CD4-positive, alpha-beta T cell treated with Interferon alpha-2 for 1 hour (primary cell): ENCODE measurements at regions not wholly inside any gene's neighbourhood (a gene's known extent, or its start where the extent isn't known, plus 50 kb on each side); places are given as distances from the start of the nearest gene placed in this dataset.
"Not testable (repeated sequence)": the region's sequence is repeated elsewhere in the genome, so short reads cannot be mapped to it uniquely, and the experiment has no call there.

Experiments
- DNase-seq, 2 donors: peaks; one replicate each; pipeline ENCODE4 v3.0.0-alpha.2; 2020 to 2022

DNA sequence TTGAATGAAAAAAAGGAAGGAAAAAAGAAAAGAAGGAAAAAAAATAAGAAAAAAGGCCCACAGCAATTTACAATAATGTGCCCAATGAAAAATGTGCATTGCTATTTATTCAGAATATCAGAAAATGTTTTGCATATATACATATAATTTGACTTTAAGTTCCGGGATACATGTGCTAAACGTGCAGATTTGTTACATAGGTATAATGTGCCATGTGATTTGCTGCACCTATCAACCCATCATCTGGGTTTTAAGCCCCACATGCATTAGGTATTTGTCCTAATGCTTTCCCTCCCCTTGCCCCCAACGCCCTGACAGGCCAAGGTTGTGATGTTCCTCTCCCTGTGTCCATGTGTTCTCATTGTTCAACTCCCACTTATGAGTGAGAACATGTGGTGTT lies 738.0 kb upstream of the CDH6 start:
- not testable (repeated sequence) for DNase-seq

- DNase-seq: no peak
Measured at GRCh38 chr5:30453168-30453567, 740.3 kb upstream of the CDH6 start.

GRCh38 chr5:30450153-30450552 lies 743.3 kb upstream of the CDH6 start:
- no peak for DNase-seq

DNA sequence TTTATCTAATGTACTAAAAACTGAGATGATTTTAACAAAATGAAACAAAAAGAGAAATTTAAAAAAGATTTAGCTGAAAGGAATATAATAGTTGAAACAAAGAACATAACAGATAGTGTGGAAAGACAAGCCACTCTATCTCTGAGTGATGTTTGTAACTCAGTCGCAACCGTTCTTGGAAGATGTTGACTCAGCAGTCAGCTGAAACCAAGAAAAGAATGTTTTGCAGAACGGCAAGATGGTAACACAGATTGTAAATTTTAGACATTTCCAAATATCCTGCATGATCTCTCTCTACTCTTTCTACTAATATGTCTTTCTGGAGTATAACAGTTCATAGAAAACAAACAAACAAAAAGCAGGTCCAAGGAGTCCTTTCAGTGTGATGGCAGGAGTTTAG lies 746.1 kb upstream of the CDH6 start:
- no peak for DNase-seq

DNA sequence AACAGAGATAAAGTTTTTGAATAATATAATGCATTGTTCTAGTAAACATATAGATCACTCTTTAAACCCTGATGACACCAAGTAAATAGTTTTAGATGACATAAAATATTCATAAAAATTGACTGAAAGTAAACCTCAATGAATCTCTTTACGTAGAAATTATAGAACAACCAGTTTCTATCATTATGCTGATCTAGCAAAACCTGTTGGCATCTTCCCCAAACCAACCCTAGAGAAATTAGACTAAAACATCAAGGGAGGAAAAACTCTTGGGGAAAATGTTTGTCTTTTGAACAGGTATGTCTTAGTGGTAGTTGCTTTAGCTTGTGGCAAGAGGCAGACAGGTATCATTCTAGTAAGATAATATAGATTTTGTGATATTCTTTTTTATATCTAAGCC lies 747.0 kb upstream of the CDH6 start:
- no peak for DNase-seq

GRCh38 chr5:30438785-30439184 lies 754.7 kb upstream of the CDH6 start:
- no peak for DNase-seq

DNA sequence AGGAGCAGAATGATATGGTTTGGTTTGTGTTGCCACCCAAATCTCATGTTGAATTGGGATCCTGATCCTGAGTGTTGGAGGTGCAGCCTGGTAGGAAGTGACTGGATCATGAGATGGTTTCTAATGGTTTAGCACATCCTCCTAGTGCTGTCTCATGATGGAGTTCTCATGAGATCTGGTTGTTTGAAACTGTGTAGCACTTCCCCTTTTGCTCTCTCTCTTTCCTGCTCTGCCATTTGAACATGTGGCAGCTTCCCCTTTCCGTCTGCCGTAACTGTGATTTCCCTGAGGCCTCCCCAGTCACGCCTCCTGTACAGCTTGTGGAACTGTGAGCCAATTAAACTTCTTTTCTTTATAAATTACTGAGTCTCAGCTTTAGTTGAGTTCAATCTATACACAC lies 756.8 kb upstream of the CDH6 start:
- no peak for DNase-seq

DNA sequence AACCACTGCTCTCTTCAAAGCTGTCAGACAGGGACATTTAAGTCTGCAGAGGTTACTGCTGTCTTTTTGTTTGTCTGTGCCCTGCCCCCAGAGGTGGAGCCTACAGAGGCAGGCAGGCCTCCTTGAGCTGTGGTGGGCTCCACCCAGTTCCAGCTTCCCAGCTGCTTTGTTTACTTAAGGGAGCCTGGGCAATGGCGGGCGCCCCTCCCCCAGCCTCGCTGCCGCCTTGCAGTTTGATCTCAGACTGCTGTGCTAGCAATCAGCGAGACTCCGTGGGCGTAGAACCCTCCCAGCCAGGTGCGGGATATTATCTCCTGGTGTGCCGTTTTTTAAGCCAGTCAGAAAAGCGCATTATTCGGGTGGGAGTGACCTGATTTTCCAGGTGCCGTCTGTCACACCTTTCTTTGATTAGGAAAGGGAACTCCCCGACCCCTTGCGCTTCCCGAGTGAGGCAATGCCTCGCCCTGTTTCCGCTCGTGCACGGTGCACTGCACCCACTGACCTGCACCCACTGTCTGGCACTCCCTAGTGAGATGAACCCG lies 764.5 kb upstream of the CDH6 start:
- not testable (repeated sequence) for DNase-seq

GRCh38 chr5:30414078-30414477 lies 779.4 kb upstream of the CDH6 start:
- DNase-seq: no peak

DNA sequence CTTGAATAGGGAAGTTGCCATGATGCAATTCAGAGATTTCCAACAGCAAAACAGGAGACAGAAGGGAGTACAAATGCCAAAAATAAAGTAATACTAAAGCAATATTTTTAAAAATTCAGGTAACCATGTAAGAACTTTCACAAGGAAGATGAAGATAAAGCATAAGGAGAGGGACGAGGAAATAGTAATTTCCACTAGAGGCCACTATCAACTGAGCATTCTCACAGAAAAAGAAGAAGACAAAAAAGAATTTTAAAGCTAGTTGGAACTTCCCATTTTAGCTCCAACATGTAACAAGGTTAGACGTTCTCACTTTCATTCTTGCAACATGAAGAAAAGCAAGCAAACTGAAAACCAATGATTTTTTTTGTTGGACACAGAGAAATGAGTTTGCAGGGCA lies 779.9 kb upstream of the CDH6 start:
- no peak for DNase-seq

DNA sequence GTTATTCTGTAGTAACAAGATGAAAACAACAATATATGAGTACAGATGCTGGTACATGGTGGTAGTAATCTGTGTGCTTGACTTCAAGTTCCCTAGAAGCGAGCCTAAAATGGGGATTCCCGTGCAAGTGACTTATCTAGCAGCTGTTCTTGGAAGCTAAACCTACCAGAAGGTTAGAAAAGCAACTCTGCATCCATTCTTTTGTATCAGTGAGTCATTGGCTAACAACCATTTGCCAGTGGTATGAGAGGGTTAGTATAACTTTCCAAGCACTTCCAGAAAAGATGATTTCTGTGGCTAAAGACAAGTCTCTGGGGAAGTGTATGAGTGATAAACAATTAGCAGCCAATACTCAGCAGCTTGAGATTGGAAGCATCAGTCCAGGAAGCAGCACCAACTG lies 787.7 kb upstream of the CDH6 start:
- no peak for DNase-seq

DNA sequence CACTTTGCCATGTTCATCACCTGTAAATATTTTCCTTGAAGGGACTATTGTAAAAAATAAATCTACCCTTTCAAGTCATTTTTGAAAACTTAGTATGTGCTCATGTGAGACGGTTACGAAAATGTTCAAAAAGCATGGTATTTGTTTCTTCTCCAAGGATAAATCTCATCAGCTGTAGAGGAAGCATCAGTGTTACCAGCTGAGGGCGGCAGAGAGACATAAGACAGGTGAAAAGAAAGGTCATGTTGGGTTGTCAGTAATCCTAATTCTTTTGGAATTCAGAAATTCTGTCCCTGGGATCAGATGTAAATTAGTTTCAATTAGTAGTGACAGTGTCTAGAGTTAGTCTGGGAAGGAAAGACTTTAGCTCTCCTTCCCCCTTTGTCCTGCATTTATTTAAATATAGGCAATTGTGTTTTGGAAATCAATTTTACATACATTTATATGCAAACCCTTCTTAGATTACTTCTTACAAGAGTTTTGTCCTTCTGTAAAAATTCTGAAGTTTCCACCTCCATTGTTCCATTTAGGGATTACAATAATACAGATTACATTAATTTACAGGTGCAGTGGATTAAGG lies 791.9 kb upstream of the CDH6 start:
- DNase-seq: no peak

DNA sequence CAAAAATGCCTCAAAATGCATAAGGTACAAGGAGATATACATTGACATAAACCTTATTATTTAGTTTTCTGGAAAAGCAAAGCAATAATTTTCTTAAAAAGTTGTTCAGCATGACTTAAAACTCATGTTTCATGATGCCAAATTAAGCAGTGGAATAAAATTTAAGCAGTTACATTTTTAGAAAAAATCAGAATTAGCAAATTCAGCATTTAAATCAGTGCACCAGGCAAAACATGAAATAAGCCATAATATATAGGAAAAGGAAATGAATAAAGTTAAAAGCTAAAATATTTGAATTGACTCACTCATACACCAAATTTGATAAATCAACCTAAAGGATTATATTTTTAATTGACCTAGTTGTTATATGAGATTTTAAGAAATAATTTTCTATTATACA lies 795.1 kb upstream of the CDH6 start:
- no peak for DNase-seq

GRCh38 chr5:30392897-30393296 lies 800.6 kb upstream of the CDH6 start:
- DNase-seq: no peak

DNA sequence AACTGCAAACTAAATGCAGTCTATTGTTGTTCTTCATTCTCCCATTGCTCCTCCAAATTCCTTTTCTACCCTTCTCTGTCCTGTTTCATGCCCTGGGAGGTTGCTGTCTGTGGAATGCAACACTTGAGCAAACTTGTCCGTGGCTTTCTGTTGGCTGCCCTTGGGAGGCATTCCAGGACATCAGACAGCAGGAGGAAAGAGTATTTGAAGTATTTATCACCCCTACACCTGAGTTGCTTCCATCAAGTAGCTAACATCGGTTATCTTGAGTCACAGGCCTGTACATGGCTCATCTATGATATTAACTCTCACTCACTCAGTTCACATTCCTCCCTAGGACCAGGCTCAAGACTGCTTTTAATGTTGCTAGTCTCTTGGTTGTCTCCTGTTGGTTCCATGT lies 803.4 kb upstream of the CDH6 start:
- DNase-seq: no peak

DNA sequence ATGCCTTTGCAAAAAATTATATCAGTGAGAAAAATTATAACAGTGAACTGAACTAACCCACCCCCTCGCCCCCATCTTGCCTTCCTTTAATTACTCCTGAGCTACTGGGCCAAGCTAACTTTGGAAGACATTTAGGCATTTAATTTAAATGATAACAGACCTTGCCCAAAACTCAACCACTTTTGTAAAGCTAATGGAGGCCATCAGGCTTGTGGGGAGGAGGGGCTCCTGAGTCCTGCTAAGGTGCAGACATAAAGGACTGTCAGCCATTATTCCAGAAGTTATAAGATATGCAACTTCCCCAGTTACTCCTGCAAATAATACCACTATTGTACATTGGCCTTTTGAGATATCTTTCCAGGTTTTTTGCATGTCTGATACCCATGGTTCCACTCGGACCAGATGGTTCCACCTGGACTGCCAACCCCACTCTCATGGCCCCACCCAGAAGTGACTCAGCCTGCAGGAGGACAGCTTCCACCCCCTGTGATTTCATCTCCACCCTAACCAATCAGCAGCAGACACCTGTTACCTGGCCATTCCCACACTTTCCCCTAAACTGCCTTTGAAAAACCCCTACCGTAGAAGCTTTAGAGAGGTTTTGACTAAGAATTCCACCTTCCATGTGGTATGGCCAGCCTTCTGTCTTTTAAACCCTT lies 805.4 kb upstream of the CDH6 start:
- DNase-seq: no peak

- no peak for DNase-seq
Measured at GRCh38 chr5:30385754-30386153, 807.7 kb upstream of the CDH6 start.

GRCh38 chr5:30384171-30384570 lies 809.3 kb upstream of the CDH6 start:
- DNase-seq: no peak

DNA sequence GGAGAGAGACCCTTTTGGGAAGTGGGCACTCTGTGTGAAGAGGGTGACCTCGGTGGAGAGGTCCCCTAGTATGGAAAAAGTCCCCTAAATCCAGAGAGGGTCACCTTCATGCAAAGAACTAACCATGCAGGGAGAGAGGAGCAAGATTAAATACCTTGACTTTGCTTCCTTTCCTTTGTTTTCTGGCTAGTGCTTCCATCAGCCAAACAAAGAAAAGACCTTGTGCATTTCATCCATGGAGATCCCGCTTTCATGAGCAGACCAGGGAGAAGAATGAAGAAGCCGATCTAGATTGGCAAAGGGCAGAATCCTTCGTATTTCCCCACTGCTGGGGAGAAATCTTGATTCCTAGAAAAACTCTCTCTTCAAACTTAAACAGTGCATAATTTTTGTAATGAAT lies 813.3 kb upstream of the CDH6 start:
- no peak for DNase-seq

DNA sequence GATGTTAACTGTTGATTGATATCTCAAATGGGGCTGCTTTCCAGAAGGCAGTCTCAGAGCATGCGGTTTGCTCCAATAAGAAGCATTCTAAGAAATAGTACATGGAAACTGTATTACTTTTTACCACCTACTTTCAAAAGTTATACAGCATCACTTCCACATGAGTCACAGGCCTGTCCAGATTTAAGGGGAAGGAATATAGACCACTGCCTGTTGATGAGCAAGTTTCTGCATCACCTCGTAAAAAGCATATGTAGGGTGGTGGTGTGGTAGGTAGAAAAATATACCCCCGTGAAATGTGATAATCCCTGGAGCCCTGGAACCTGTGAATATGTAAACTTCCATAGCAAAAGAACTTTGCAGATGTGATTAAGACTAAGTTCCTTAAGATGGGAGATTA lies 816.6 kb upstream of the CDH6 start:
- DNase-seq: no peak

DNA sequence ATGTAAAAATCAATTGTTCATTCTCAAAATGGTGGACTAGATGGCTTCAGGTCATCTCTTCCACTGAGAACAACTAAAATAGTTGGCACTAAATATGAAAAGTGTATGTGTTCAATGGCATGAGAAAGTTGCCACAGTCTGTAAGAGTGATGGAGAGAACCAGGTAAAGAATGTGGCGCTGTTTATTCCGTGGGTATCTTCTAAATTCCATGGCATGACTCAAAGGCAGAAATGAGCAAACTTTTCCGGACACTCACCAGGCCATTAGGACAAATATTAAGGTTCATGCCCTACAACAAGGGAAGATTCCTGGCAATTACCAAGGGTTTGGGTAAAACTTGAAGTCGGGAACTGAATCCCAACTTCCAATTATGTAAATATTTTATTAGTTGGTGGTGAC lies 825.4 kb upstream of the CDH6 start:
- no peak for DNase-seq

DNA sequence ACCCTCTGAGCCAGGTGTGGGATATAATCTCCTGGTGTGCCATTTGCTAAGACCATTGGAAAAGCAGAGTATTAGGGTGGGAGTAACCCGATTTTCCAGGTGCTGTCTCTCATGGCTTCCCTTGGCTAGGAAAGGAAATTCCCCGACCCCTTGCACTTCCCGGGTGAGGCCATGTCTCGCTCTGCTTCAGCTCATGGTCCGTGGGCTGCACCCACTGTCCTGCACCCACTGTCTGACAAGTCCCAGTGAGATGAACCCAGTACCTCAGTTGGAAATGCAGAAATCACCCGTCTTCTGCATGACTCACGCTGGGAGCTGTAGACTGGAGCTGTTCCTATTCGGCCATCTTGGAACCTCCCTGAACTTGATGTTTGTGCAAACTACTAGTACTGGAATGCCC lies 828.5 kb upstream of the CDH6 start:
- not testable (repeated sequence) for DNase-seq

- DNase-seq: no peak
Measured at GRCh38 chr5:30357371-30357770, 836.1 kb upstream of the CDH6 start.

DNA sequence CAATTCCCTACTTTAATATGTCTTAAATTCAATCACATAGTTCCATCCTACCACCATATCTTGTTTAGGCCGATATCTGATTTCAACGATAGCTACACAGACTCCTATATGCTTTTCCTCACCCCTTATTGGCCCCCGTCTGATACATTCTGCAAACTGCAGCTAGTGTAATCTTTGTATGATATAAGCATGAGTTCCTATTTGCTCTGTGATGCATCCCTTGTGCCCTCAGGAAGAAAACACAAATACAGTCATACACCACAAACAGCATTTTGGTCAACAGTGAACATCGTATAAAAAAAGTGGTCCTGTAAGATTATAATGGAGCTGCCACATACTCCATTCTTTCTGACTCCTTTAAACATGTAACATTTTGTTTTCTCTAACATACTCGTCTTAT lies 837.8 kb upstream of the CDH6 start:
- no peak for DNase-seq

DNA sequence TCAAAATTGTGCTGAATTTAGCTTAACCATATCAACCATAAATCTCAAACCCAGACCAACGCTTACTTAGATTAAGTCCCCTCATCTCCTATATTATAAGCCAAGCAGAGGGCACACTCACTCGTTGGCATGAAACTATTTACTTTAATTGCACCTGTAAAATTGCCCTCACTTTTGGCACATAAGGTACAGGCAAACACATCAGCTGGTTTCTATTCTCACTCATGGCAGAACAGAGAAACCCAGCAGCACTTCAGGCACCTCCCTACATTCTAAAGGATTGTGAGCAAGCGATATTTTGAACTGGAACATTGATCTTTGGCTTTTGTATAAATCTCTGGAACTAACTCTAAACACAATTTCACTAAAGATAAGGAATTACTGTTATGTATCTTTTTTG lies 845.6 kb upstream of the CDH6 start:
- DNase-seq: no peak
